OCI-LY7 (cell line): ENCODE measurements at regions not wholly inside any gene's neighbourhood (a gene's known extent, or its start where the extent isn't known, plus 50 kb on each side); places are given as distances from the start of the nearest gene placed in this dataset.

Source experiments
- BruUV-seq: library from RNA; stranded (reverse); fragments of 400-500 nt; replicated peaks from 2 replicates; lab custom pipeline; 2021; lab: Mats Ljungman, UMichigan
- CTCF ChIA-PET: fragments of 300-600 bp; sonication (Branson Sonifier 250); formaldehyde crosslinking; loops from one replicate; lab custom pipeline; 2022; ENCODE audit warnings: antibody characterized with exemption; ENCODE audit not compliant: unreplicated experiment; lab: Charles Lee
- POLR2A ChIA-PET: fragments of 300-600 bp; sonication (Branson Sonifier 250); formaldehyde crosslinking; loops from one replicate; lab custom pipeline; 2022; ENCODE audit warnings: antibody characterized with exemption; lab: Charles Lee
- DNase-seq: peaks from one replicate; pipeline ENCODE4 v3.0.0-alpha.2; 2015; ENCODE audit warnings: low spot score
- H2AFZ ChIP-seq: fragments of 200-600 bp; sonication (generic), shearing (Covaris generic); 2 replicates; pipeline ENCODE4 v1.6.1; 2014; ENCODE audit warnings: mild to moderate bottlenecking, antibody characterized with exemption, low read length, moderate library complexity
- H3K27ac ChIP-seq: fragments of 200-600 bp; sonication (generic); 2 replicates; pipeline ENCODE4 v1.5.1; 2014; ENCODE audit warnings: mixed run types, low read depth, mild to moderate bottlenecking, moderate library complexity, low read length, inconsistent platforms; ENCODE audit not compliant: poor library complexity, severe bottlenecking
- H3K36me3 ChIP-seq: fragments of 200-600 bp; sonication (generic); 2 replicates; pipeline ENCODE4 v1.6.1; 2014; ENCODE audit warnings: mild to moderate bottlenecking, antibody characterized with exemption, low read length, moderate library complexity, mixed read lengths; ENCODE audit not compliant: insufficient read depth
- H3K4me1 ChIP-seq: fragments of 200-600 bp; sonication (generic); 2 replicates; pipeline ENCODE4 v1.5.1; 2014; ENCODE audit warnings: mild to moderate bottlenecking, low read length; ENCODE audit not compliant: insufficient read depth, poor library complexity, severe bottlenecking
- H3K4me2 ChIP-seq: fragments of 200-600 bp; sonication (generic); 2 replicates; pipeline ENCODE4 v1.6.1; 2014; ENCODE audit warnings: mild to moderate bottlenecking, low read length
- H3K4me3 ChIP-seq: fragments of 200-600 bp; sonication (generic); 2 replicates; pipeline ENCODE4 v1.5.1; 2014; ENCODE audit warnings: mild to moderate bottlenecking, low read depth, low read length; ENCODE audit not compliant: poor library complexity, severe bottlenecking
- H3K79me2 ChIP-seq: fragments of 200-600 bp; sonication (generic); 2 replicates; pipeline ENCODE4 v1.6.1; 2016; ENCODE audit warnings: low read depth, mild to moderate bottlenecking, low read length, moderate library complexity, mixed read lengths; ENCODE audit not compliant: insufficient read depth
- H3K9me2 ChIP-seq: fragments of 200-600 bp; sonication (generic); 2 replicates; pipeline ENCODE4 v1.6.1; 2016; ENCODE audit warnings: mild to moderate bottlenecking, low read length, mixed read lengths; ENCODE audit not compliant: insufficient read depth
- H3K9me3 ChIP-seq: fragments of 200-600 bp; sonication (generic); 2 replicates; pipeline ENCODE4 v1.6.1; 2014; ENCODE audit warnings: mild to moderate bottlenecking, mixed run types, low read length, mixed read lengths
- H4K20me1 ChIP-seq: fragments of 200-600 bp; sonication (generic); 2 replicates; pipeline ENCODE4 v1.6.1; 2014; ENCODE audit warnings: mild to moderate bottlenecking, antibody characterized with exemption, low read length, moderate library complexity, mixed read lengths; ENCODE audit not compliant: insufficient read depth
- CTCF ChIP-seq: fragments of 200-600 bp; sonication (generic); conservative IDR thresholded peaks from 2 replicates; pipeline ENCODE4 v1.5.1; 2014; ENCODE audit warnings: mild to moderate bottlenecking, antibody characterized with exemption, low read length, moderate library complexity, mixed read lengths
- EZH2phosphoT487 ChIP-seq: fragments of 200-600 bp; sonication (generic); IDR thresholded peaks from 2 replicates; pipeline ENCODE4 v1.6.1; 2018; ENCODE audit warnings: low read depth, borderline replicate concordance, mild to moderate bottlenecking, mixed run types, antibody characterized with exemption, low read length, moderate library complexity, mixed read lengths
- intact Hi-C: fragments of 100-400 bp; cut with micrococcal nuclease; formaldehyde crosslinking; loops from one replicate; pipeline ENCODE4 v1.10.0; 2022; ENCODE audit not compliant: unreplicated experiment

DNA sequence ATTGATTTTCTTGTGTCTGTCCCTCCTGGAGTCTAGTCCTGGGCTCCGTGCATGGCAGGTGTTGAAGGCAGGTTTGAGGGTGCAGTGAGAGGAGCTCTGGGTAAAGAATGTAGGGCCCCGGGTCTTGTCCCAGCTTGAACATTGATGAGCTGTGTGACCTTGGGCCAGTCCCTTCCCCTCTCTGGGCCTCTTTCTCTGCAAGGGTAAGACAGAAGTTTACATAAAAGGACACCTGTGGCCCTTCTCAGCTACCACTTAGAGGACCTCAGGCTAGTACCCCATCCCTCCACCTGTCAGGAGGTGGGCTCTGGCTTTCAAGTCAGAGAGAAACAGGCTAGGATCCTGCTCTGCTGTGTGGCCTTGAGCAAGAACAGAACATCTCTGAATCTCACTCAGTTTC, 55.3 kb upstream of the CTNNBL1 start:
- Histone ChIP-seq H3K36me3 (no peaks in the 10 kb centered on the region), H3K4me2 (no peak overlapping the region), H3K9me2 (no peaks in the 10 kb centered on the region), H3K27ac (no peak overlapping the region), H2AFZ (no peak overlapping the region), H4K20me1 (no peaks in the 10 kb centered on the region), H3K4me1 (no peaks in the 10 kb centered on the region), H3K4me3 (no peak overlapping the region), H3K9me3 (no peaks in the 10 kb centered on the region), H3K79me2 (no peaks in the 10 kb centered on the region)
- ChIA-PET POLR2A (no interaction called here), CTCF (no interaction called here)
- DNase-seq, result no peak
- BruUV-seq, result no TSS peak
- intact Hi-C loops, result no loop called here
- no peak for TF ChIP-seq CTCF
- TF ChIP-seq EZH2phosphoT487, result no peak

DNA sequence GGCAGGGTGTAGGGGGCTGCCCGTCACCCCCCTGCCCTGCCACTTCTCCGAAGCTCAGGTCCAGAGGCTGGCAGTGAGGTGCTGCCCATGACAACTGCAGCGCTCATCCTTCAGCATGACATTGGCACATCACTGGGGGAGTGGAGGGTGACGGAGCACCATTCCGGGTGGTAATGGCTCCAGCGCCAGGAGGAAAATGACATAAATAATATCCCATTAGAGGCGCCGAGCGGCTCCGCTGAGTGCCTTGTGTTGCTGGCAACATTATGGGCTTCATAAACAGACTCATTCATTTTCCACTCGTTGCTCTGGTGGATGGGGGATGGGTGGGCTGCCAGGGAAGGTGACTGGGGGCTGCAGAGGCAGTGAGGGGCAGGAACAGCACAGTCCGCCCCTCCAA, 56.9 kb upstream of the CTNNBL1 start:
- Histone ChIP-seq H4K20me1 (no peaks in the 10 kb centered on the region), H3K27ac (no peak overlapping the region), H3K36me3 (no peaks in the 10 kb centered on the region), H3K9me3 (no peaks in the 10 kb centered on the region), H3K4me2 (no peak overlapping the region), H3K4me3 (no peak overlapping the region), H2AFZ (no peak overlapping the region), H3K9me2 (no peaks in the 10 kb centered on the region), H3K4me1 (no peaks in the 10 kb centered on the region), H3K79me2 (no peaks in the 10 kb centered on the region)
- DNase-seq, result no peak
- intact Hi-C loops, result no loop called here
- POLR2A ChIA-PET, result no interaction called here
- no peak for TF ChIP-seq EZH2phosphoT487
- TF ChIP-seq CTCF, result no peak
- no TSS peak for BruUV-seq
- CTCF ChIA-PET, result no interaction called here

GRCh38 chr20:37636212-37636975, 57.4 kb upstream of the CTNNBL1 start:
- H4K20me1 ChIP-seq, result no peaks in the 10 kb centered on the region
- no peaks in the 10 kb centered on the region for H3K9me2 ChIP-seq
- no TSS peak for BruUV-seq
- ChIA-PET CTCF (no interaction called here), POLR2A (no interaction called here)
- H3K4me1 ChIP-seq, result no peaks in the 10 kb centered on the region
- no peaks in the 10 kb centered on the region for H3K9me3 ChIP-seq
- TF ChIP-seq EZH2phosphoT487 (no peak), CTCF (no peak)
- H3K36me3 ChIP-seq, result no peaks in the 10 kb centered on the region
- intact Hi-C loops, result no loop called here
- no peak overlapping the region for H3K4me3 ChIP-seq
- H3K27ac ChIP-seq, result no peak overlapping the region
- DNase-seq, result no peak
- no peak overlapping the region for H3K4me2 ChIP-seq
- H2AFZ ChIP-seq, result no peak overlapping the region
- H3K79me2 ChIP-seq, result no peaks in the 10 kb centered on the region
